H1 (cell line): ENCODE measurements at regions not wholly inside any gene's neighbourhood (a gene's known extent, or its start where the extent isn't known, plus 50 kb on each side); places are given as distances from the start of the nearest gene placed in this dataset.

Experiments used
- CTCF ChIA-PET: fragments of 300-600 bp; sonication (Branson Sonifier 250); formaldehyde crosslinking; loops from one replicate; lab custom pipeline; 2021; ENCODE audit not compliant: partially characterized antibody; lab: Charles Lee
- POLR2A ChIA-PET: fragments of 300-600 bp; sonication (Branson Sonifier 250); formaldehyde crosslinking; loops from one replicate; lab custom pipeline; 2021; ENCODE audit warnings: inconsistent platforms; ENCODE audit not compliant: partially characterized antibody; lab: Charles Lee
- DNase-seq, 2 experiments: peaks; one replicate each; pipeline versions ENCODE4 v3.0.0 to v3.0.0-alpha.2; 2010 to 2022; ENCODE audit warnings: low spot score in 2 of 2, low read depth in 1 of 2, mixed read lengths in 1 of 2
- FAIRE-seq: peaks from 2 replicates; lab custom pipeline; 2011; peaks lifted over from hg19 to GRCh38; lab: Jason Lieb, UNC
- H2AFZ ChIP-seq: 2 replicates; pipeline ENCODE4 v1.8.1; 2012; ENCODE audit warnings: low read length, inconsistent platforms
- H2AK5ac ChIP-seq: 2 replicates; pipeline ENCODE4 v1.6.1; 2013; ENCODE audit warnings: low read depth, low read length
- H2BK120ac ChIP-seq: replicated peaks from 2 replicates; pipeline ENCODE3; 2013; ENCODE audit warnings: low read depth, low read length, inconsistent platforms
- H2BK12ac ChIP-seq: 2 replicates; pipeline ENCODE4 v1.6.1; 2013; ENCODE audit warnings: low read depth, low read length
- H2BK15ac ChIP-seq: 2 replicates; pipeline ENCODE4 v1.6.1; 2013; ENCODE audit warnings: low read length
- H2BK20ac ChIP-seq: 2 replicates; pipeline ENCODE4 v1.6.1; 2013; ENCODE audit warnings: low read length
- H2BK5ac ChIP-seq: 2 replicates; pipeline ENCODE4 v1.6.1; 2013; ENCODE audit warnings: low read depth, low read length
- H3K14ac ChIP-seq: 2 replicates; pipeline ENCODE4 v1.6.1; 2013; ENCODE audit warnings: inconsistent platforms; ENCODE audit not compliant: insufficient read length
- H3K18ac ChIP-seq: 2 replicates; pipeline ENCODE4 v1.6.1; 2013; ENCODE audit warnings: low read length; ENCODE audit errors: extremely low read depth
- H3K23ac ChIP-seq: 2 replicates; pipeline ENCODE4 v1.6.1; 2013; ENCODE audit warnings: inconsistent platforms; ENCODE audit not compliant: insufficient read length
- H3K23me2 ChIP-seq: 2 replicates; pipeline ENCODE4 v1.6.1; 2013; ENCODE audit warnings: low read depth, low read length
- H3K27ac ChIP-seq: 2 replicates; pipeline ENCODE4 v1.6.1; 2011; ENCODE audit warnings: low read depth, low read length, inconsistent platforms
- H3K27me3 ChIP-seq, 4 experiments: replicated peaks in 1 of 4; 1 replicate in 1 of 4; 2 replicates in 3 of 4; pipeline versions ENCODE4 v1.6.1 to v1.8.1; 2011 to 2013; ENCODE audit warnings: low read length in 3 of 4, mild to moderate bottlenecking in 3 of 4, inconsistent platforms in 2 of 4, mixed read lengths in 2 of 4, moderate library complexity in 1 of 4; ENCODE audit not compliant: control insufficient read depth in 3 of 4, insufficient read depth in 3 of 4; ENCODE audit errors: extremely low read depth in 1 of 4
- H3K36me3 ChIP-seq, 4 experiments: 2 replicates each; pipeline versions ENCODE4 v1.6.1 to v1.8.1; 2011 to 2013; ENCODE audit warnings: mild to moderate bottlenecking in 4 of 4, low read length in 3 of 4, moderate library complexity in 2 of 4, control low read depth in 1 of 4, inconsistent platforms in 1 of 4; ENCODE audit not compliant: insufficient read depth in 4 of 4, control insufficient read depth in 2 of 4
- H3K4ac ChIP-seq: replicated peaks from 2 replicates; pipeline ENCODE3; 2013; ENCODE audit warnings: low read length, low read depth, mixed read lengths, inconsistent platforms; ENCODE audit not compliant: insufficient read length
- H3K4me1 ChIP-seq, 4 experiments: replicated peaks in 1 of 4; 1 replicate in 1 of 4; 2 replicates in 3 of 4; pipeline versions ENCODE4 v1.6.1 to v1.8.1; 2011 to 2013; ENCODE audit warnings: low read length in 3 of 4, inconsistent platforms in 2 of 4, mixed read lengths in 1 of 4; ENCODE audit not compliant: insufficient read depth in 4 of 4, control insufficient read depth in 3 of 4
- H3K4me2 ChIP-seq, 2 experiments: 2 replicates each; pipeline versions ENCODE4 v1.6.1 to v1.8.1; 2011 to 2013; ENCODE audit warnings: low read depth in 2 of 2, low read length in 2 of 2, control low read depth in 1 of 2, inconsistent platforms in 1 of 2, mild to moderate bottlenecking in 1 of 2; ENCODE audit not compliant: insufficient read depth in 1 of 2
- H3K4me3 ChIP-seq, 4 experiments: fragments of 200-600, 300-600 bp in 1 of 4; sonication (generic), shearing (Covaris generic), sonication (Bioruptor Twin) in 1 of 4; 2 replicates each; pipeline versions ENCODE4 v1.5.1 to v1.8.1; 2011 to 2016; ENCODE audit warnings: low read length in 4 of 4, low read depth in 3 of 4, control low read depth in 2 of 4, inconsistent platforms in 2 of 4, mild to moderate bottlenecking in 2 of 4, mixed read lengths in 1 of 4, moderate library complexity in 1 of 4; ENCODE audit not compliant: insufficient read depth in 2 of 4; ENCODE audit errors: extremely low read depth in 1 of 4
- H3K56ac ChIP-seq: replicated peaks from 2 replicates; pipeline ENCODE3; 2013; ENCODE audit warnings: low read depth, mild to moderate bottlenecking, mixed read lengths, low read length, inconsistent platforms; ENCODE audit not compliant: insufficient read length
- H3K79me1 ChIP-seq: 2 replicates; pipeline ENCODE4 v1.6.1; 2013; ENCODE audit warnings: low read depth, low read length, control low read depth
- H3K79me2 ChIP-seq, 2 experiments: 2 replicates each; pipeline versions ENCODE4 v1.6.1 to v1.8.1; 2012 to 2013; ENCODE audit warnings: low read length in 2 of 2, mild to moderate bottlenecking in 2 of 2, inconsistent platforms in 1 of 2; ENCODE audit not compliant: insufficient read depth in 2 of 2, control insufficient read depth in 1 of 2
- H3K9ac ChIP-seq, 4 experiments: replicated peaks in 1 of 4; 1 replicate in 1 of 4; 2 replicates in 3 of 4; pipeline versions ENCODE4 v1.6.1 to v1.8.1; 2011 to 2013; ENCODE audit warnings: low read depth in 3 of 4, low read length in 3 of 4, control low read depth in 2 of 4, mild to moderate bottlenecking in 2 of 4, moderate library complexity in 2 of 4, inconsistent platforms in 1 of 4; ENCODE audit errors: extremely low read depth in 1 of 4
- H3K9me3 ChIP-seq, 2 experiments: 2 replicates each; pipeline versions ENCODE4 v1.6.1 to v1.8.1; 2012 to 2013; ENCODE audit warnings: mild to moderate bottlenecking in 2 of 2, moderate library complexity in 2 of 2, control low read depth in 1 of 2, inconsistent platforms in 1 of 2, low read depth in 1 of 2, low read length in 1 of 2, mixed read lengths in 1 of 2; ENCODE audit not compliant: insufficient read depth in 2 of 2
- H4K20me1 ChIP-seq, 2 experiments: replicated peaks in 1 of 2; 2 replicates each; pipeline versions ENCODE3 to v1.8.1; 2011 to 2013; ENCODE audit warnings: inconsistent platforms in 2 of 2, low read length in 2 of 2, mild to moderate bottlenecking in 1 of 2; ENCODE audit not compliant: insufficient read depth in 2 of 2, control insufficient read depth in 1 of 2
- H4K5ac ChIP-seq: 2 replicates; pipeline ENCODE4 v1.6.1; 2013; ENCODE audit warnings: low read length, low read depth, mixed read lengths, inconsistent platforms; ENCODE audit not compliant: insufficient read length
- H4K8ac ChIP-seq: 2 replicates; pipeline ENCODE4 v1.8.0; 2013; ENCODE audit warnings: mild to moderate bottlenecking, moderate library complexity, low read length, inconsistent platforms; ENCODE audit not compliant: insufficient read depth; ENCODE audit errors: extremely low read depth
- H4K91ac ChIP-seq: replicated peaks from 2 replicates; pipeline ENCODE3; 2013; ENCODE audit warnings: low read length, mixed read lengths, inconsistent platforms; ENCODE audit not compliant: insufficient read length
- POU5F1 ChIP-seq: IDR thresholded peaks from 2 replicates; pipeline ENCODE4 v1.6.1; 2011; ENCODE audit warnings: low read depth, mild to moderate bottlenecking, low read length, moderate library complexity
- RFX5 ChIP-seq: IDR thresholded peaks from 2 replicates; pipeline ENCODE4 v1.6.1; 2011; ENCODE audit warnings: low read depth, low read length, improper control_type of control experiment, borderline replicate concordance
- SP2 ChIP-seq: IDR thresholded peaks from 2 replicates; pipeline ENCODE4 v1.6.1; 2012; ENCODE audit warnings: mild to moderate bottlenecking, low read length, inconsistent platforms
- SUZ12 ChIP-seq: fragments of 200-600 bp; sonication (generic); IDR thresholded peaks from 2 replicates; pipeline ENCODE4 v1.6.1; 2012; ENCODE audit warnings: mild to moderate bottlenecking, inconsistent platforms, low read length, moderate library complexity, mixed read lengths
- USF2 ChIP-seq: IDR thresholded peaks from 2 replicates; pipeline ENCODE4 v1.6.1; 2011; ENCODE audit warnings: low read length, improper control_type of control experiment
- YY1 ChIP-seq: IDR thresholded peaks from 2 replicates; pipeline ENCODE4 v1.6.1; 2011; ENCODE audit warnings: low read depth, mild to moderate bottlenecking, low read length
- WGBS, 2 experiments: shearing (Covaris generic) in 1 of 2; methylation state at CpG; one replicate each; pipeline versions ENCODE4 v1.1.6 to v1.1.7; 2013 to 2015; ENCODE audit warnings: low lambda C conversion rate in 2 of 2, mixed read lengths in 2 of 2, inconsistent platforms in 1 of 2, low coverage in 1 of 2, missing lambda C conversion rate in 1 of 2; ENCODE audit not compliant: insufficient replicate concordance in 2 of 2, insufficient coverage in 1 of 2, insufficient read length in 1 of 2; ENCODE audit errors: extremely low coverage in 1 of 2, missing lambda C conversion rate in 1 of 2; 5-methylcytosine and 5-hydroxymethylcytosine counted together

DNA sequence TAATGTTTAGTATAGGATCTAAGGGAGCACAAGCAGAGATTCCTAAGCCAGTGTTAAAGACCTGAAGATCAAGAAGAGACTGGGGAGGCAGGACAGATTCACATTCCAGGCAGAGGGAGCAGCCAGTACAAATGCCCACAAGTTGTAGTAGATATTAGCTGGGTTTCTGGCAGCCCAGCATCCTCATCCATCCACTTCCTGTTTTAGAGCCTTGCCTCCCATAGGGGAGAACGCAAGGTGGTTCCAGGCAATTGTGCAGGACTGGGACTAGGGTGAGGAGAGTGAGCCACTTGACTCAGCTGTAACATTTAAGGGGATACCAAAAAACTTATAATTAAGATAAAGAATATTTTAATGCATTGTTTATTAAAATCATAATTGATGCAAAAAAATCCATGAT, 71.3 kb upstream of the PSMA6 start:
- ChIA-PET CTCF (interaction anchor here (0.6 to 1.0 kb wide), 2 partner anchors 8 to 70 kb away, joined by 4 to 7 read pairs; no protein-coding TSS in a partner anchor), POLR2A (no interaction called here)
- H3K9me3 ChIP-seq, result no peaks in the 10 kb centered on the region
- no peak overlapping the region for H3K27ac ChIP-seq
- no peaks in the 10 kb centered on the region for H3K79me2 ChIP-seq
- no peak overlapping the region for H3K56ac ChIP-seq
- no peak overlapping the region for H4K91ac ChIP-seq
- no peak for TF ChIP-seq POU5F1
- no peak for TF ChIP-seq YY1
- TF ChIP-seq SUZ12, result no peak
- no peak for TF ChIP-seq SP2
- no peak for TF ChIP-seq USF2
- TF ChIP-seq RFX5, result no peak
- WGBS, 2 experiments, result 94% methylated on average over 1 of the region's 1 CpG; no CpG with 5 or more reads in 1 of the 2 experiments
- no peak overlapping the region for H2BK12ac ChIP-seq
- H3K36me3 ChIP-seq, result no peaks in the 10 kb centered on the region
- no peak overlapping the region for H2BK120ac ChIP-seq
- no peaks in the 10 kb centered on the region for H3K27me3 ChIP-seq
- H3K14ac ChIP-seq, result no peak overlapping the region
- no peaks in the 10 kb centered on the region for H3K23me2 ChIP-seq
- H4K5ac ChIP-seq, result no peak overlapping the region
- no peaks in the 10 kb centered on the region for H3K4me1 ChIP-seq
- H2BK20ac ChIP-seq, result no peak overlapping the region
- DNase-seq (no peak), FAIRE-seq (no peak)
- no peak overlapping the region for H2AK5ac ChIP-seq
- H3K4me2 ChIP-seq, result no peak overlapping the region
- no peak overlapping the region for H2BK5ac ChIP-seq
- no peaks in the 10 kb centered on the region for H4K20me1 ChIP-seq
- H3K79me1 ChIP-seq, result no peaks in the 10 kb centered on the region
- H2AFZ ChIP-seq, result no peak overlapping the region
- no peak overlapping the region for H3K9ac ChIP-seq
- H3K23ac ChIP-seq, result no peak overlapping the region
- H3K4me3 ChIP-seq, result no peak overlapping the region
- no peak overlapping the region for H3K18ac ChIP-seq
- no peak overlapping the region for H4K8ac ChIP-seq
- H2BK15ac ChIP-seq, result no peak overlapping the region
- no peak overlapping the region for H3K4ac ChIP-seq
